Fibroblast of lung (primary cell): ENCODE measurements at regions not wholly inside any gene's neighbourhood (a gene's known extent, or its start where the extent isn't known, plus 50 kb on each side); places are given as distances from the start of the nearest gene placed in this dataset.

Experiments
- EZH2 ChIP-seq: IDR thresholded peaks from 2 replicates; pipeline ENCODE4 v1.5.1; 2012; ENCODE audit warnings: low read length, control low read depth, mild to moderate bottlenecking; ENCODE audit errors: missing control alignments
- TF ChIP-seq, protein P1 (sequence below), 2 donors: IDR thresholded peaks in 1 of 2; conservative IDR thresholded peaks in 1 of 2; 1 replicate in 1 of 2; 2 replicates in 1 of 2; pipeline ENCODE4 v1.5.1; 2011 to 2012; ENCODE audit warnings: low read length in 2 of 2, control low read depth in 1 of 2, inconsistent platforms in 1 of 2, low read depth in 1 of 2, mild to moderate bottlenecking in 1 of 2

DNA sequence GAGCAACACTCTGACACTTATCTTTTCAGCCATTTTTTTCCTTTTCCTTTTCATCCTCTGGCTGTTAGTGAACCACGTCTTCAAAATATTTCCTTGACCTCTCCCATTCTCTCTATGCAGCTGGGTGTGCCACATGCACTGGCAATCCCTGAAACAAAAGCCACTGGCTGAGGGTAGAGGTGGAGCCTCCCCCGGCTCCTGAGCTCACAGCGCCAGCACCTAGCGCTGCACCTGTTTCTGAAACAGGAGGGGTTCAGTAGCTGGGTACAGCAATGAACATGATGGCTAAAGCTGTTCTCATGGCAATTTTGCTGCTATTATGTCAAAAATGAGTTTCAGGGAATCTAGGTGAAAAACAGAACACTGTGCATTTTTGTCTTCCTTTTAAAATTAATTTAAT, 314.7 kb upstream of the ATP10A start:
- TF ChIP-seq EZH2, result no peak
- TF ChIP-seq, protein P1, sequence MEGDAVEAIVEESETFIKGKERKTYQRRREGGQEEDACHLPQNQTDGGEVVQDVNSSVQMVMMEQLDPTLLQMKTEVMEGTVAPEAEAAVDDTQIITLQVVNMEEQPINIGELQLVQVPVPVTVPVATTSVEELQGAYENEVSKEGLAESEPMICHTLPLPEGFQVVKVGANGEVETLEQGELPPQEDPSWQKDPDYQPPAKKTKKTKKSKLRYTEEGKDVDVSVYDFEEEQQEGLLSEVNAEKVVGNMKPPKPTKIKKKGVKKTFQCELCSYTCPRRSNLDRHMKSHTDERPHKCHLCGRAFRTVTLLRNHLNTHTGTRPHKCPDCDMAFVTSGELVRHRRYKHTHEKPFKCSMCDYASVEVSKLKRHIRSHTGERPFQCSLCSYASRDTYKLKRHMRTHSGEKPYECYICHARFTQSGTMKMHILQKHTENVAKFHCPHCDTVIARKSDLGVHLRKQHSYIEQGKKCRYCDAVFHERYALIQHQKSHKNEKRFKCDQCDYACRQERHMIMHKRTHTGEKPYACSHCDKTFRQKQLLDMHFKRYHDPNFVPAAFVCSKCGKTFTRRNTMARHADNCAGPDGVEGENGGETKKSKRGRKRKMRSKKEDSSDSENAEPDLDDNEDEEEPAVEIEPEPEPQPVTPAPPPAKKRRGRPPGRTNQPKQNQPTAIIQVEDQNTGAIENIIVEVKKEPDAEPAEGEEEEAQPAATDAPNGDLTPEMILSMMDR (conservative IDR thresholded peaks at IDR 0.05 in 1 of 2, IDR thresholded peaks at IDR 0.05 in 1 of 2; ENCODE audit: low read depth in 1 of 2, low read length in 2 of 2), result no peak
